ENCODE measurements at regions not wholly inside any gene's neighbourhood (a gene's known extent, or its start where the extent isn't known, plus 50 kb on each side); places are given as distances from the start of the nearest gene placed in this dataset.

DNA sequence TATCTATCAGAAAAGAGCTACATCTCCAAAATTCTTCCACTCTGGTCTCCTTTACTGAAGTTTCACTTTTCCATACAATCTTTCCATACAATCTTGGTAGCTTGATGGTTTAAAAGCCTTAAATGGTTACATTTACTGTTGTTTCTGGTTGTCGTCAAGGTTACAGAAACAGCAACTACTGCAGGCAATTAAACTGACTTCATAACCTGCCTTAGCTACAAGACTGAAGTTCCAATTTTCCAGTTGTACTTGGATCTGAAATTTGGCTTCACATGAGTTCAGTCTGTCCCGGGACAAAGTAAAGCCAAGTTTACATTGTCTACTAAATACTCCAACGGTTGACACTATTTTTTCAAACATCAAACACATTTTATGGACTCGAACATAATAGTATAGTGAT is 326.4 kb downstream of the ANKRD50 start:
- TF ChIP-seq EZH2 (IDR thresholded peaks at IDR 0.05; ENCODE audit: insufficient read depth, poor library complexity, severe bottlenecking): no peak
- TF ChIP-seq EZH2phosphoT487 (IDR thresholded peaks at IDR 0.05; ENCODE audit: insufficient read depth, low read depth): no peak
